SK-N-SH treated with all-trans-retinoic acid at 6 μM for 48 hours (cell line): ENCODE measurements at regions not wholly inside any gene's neighbourhood (a gene's known extent, or its start where the extent isn't known, plus 50 kb on each side); places are given as distances from the start of the nearest gene placed in this dataset.

ENCODE experiments used
- ATAC-seq: fragments of 200-7000 bp; cut with Tn5 transposase; 3 replicates; pipeline ENCODE4 v1.9.1; 2020; ENCODE audit warnings: mild to moderate bottlenecking, moderate library complexity
- ARNTL ChIP-seq: fragments of 450-650 bp; formaldehyde crosslinking; IDR thresholded peaks from 2 replicates; pipeline ENCODE4 v1.5.0; 2020; ENCODE audit warnings: low read depth, mild to moderate bottlenecking, moderate library complexity, borderline replicate concordance
- BACH2 ChIP-seq: fragments of 250-450 bp; sonication (Bioruptor Pico); IDR thresholded peaks from 2 replicates; pipeline ENCODE4 v1.9.0; 2021; ENCODE audit warnings: mild to moderate bottlenecking, borderline replicate concordance
- CSDC2 ChIP-seq: fragments of 250-450 bp; sonication (Bioruptor Pico); IDR thresholded peaks from 2 replicates; pipeline ENCODE4 v1.5.0; 2020; ENCODE audit warnings: mild to moderate bottlenecking, moderate library complexity
- GLIS3 ChIP-seq: fragments of 250-450 bp; sonication (Bioruptor Pico); IDR thresholded peaks from 2 replicates; pipeline ENCODE4 v1.5.0; 2020; ENCODE audit warnings: mild to moderate bottlenecking, moderate library complexity
- ISL1 ChIP-seq: fragments of 250-450 bp; sonication (Bioruptor Pico); IDR thresholded peaks from 2 replicates; pipeline ENCODE4 v2.1.2; 2022; ENCODE audit warnings: mild to moderate bottlenecking, moderate library complexity
- OSR1 ChIP-seq: fragments of 250-450 bp; sonication (Bioruptor Pico); IDR thresholded peaks from 2 replicates; pipeline ENCODE4 v1.8.0; 2022; ENCODE audit warnings: moderate library complexity, mild to moderate bottlenecking, inconsistent platforms
- PPARA ChIP-seq: fragments of 250-450 bp; sonication (Bioruptor Pico); IDR thresholded peaks from 2 replicates; pipeline ENCODE4 v1.5.0; 2020; ENCODE audit warnings: mild to moderate bottlenecking, borderline replicate concordance
- SNAI2 ChIP-seq: fragments of 250-450 bp; sonication (Bioruptor Pico); IDR thresholded peaks from 2 replicates; pipeline ENCODE4 v1.5.0; 2020; ENCODE audit warnings: mild to moderate bottlenecking, moderate library complexity
- TCF4 ChIP-seq: fragments of 250-450 bp; sonication (Bioruptor Pico); IDR thresholded peaks from 2 replicates; pipeline ENCODE4 v1.8.0; 2021; ENCODE audit warnings: mild to moderate bottlenecking, moderate library complexity, borderline replicate concordance
- TOX ChIP-seq: fragments of 250-450 bp; sonication (Bioruptor Pico); IDR thresholded peaks from 2 replicates; pipeline ENCODE4 v1.8.0; 2021; ENCODE audit warnings: mild to moderate bottlenecking, moderate library complexity, borderline replicate concordance
- ZC3H10 ChIP-seq: fragments of 250-450 bp; sonication (Bioruptor Pico); IDR thresholded peaks from 2 replicates; pipeline ENCODE4 v1.5.1; 2021; ENCODE audit warnings: mild to moderate bottlenecking, moderate library complexity
- ZFP3 ChIP-seq: fragments of 250-450 bp; sonication (Bioruptor Pico); IDR thresholded peaks from 2 replicates; pipeline ENCODE4 v1.5.0; 2020; ENCODE audit warnings: mild to moderate bottlenecking, moderate library complexity
- ZFP30 ChIP-seq: fragments of 450-650 bp; formaldehyde crosslinking; IDR thresholded peaks from 2 replicates; pipeline ENCODE4 v1.5.0; 2022; ENCODE audit warnings: mild to moderate bottlenecking, moderate library complexity
- ZNF565 ChIP-seq: fragments of 450-650 bp; formaldehyde crosslinking; conservative IDR thresholded peaks from 2 replicates; pipeline ENCODE4 v1.5.0; 2020; ENCODE audit warnings: low read depth, mild to moderate bottlenecking, moderate library complexity
- ZNF8 ChIP-seq: fragments of 450-650 bp; formaldehyde crosslinking; IDR thresholded peaks from 2 replicates; pipeline ENCODE4 v1.5.0; 2020; ENCODE audit warnings: mild to moderate bottlenecking, moderate library complexity
- TF ChIP-seq, protein P1 (sequence below): fragments of 250-450 bp; sonication (Bioruptor Pico); IDR thresholded peaks from 2 replicates; pipeline ENCODE4 v1.5.1; 2021; ENCODE audit warnings: mild to moderate bottlenecking, moderate library complexity
- TF ChIP-seq, protein P2 (sequence below): fragments of 250-450 bp; sonication (Bioruptor Pico); IDR thresholded peaks from 2 replicates; pipeline ENCODE4 v1.5.1; 2020; ENCODE audit warnings: low read depth, mild to moderate bottlenecking, moderate library complexity
- TF ChIP-seq, protein P3 (sequence below): fragments of 250-450 bp; sonication (Bioruptor Pico); IDR thresholded peaks from 2 replicates; pipeline ENCODE4 v1.8.0; 2020; ENCODE audit warnings: mild to moderate bottlenecking, moderate library complexity, borderline replicate concordance
- TF ChIP-seq, protein P4 (sequence below): fragments of 250-450 bp; sonication (Bioruptor Pico); IDR thresholded peaks from 2 replicates; pipeline ENCODE4 v1.5.0; 2020; ENCODE audit warnings: mild to moderate bottlenecking, moderate library complexity
- TF ChIP-seq, protein P5 (sequence below): fragments of 250-450 bp; sonication (Bioruptor Pico); IDR thresholded peaks from 2 replicates; pipeline ENCODE4 v1.8.0; 2021; ENCODE audit warnings: low read depth, mild to moderate bottlenecking, moderate library complexity, borderline replicate concordance

DNA sequence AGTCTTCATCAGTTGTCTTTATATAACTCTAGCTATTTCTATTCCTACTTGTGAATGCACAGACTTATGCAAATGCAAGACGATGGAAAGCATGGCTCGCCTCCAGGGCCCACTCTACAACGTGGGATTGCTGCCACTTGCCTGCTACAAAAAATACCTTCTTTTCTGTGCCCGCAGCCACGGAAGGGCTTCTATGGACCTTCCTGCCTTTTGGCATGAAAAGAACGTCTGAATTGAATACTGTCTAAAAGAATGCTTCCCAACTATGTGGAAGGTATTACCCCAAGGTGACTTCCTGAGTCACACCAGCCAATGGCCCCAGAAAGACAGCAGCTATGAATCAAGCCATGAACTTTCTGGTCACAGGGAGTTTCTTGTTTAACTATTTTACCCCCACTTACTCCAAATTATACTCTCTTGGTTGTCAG lies 261.2 kb downstream of the HIVEP2 start:
- ATAC-seq, result no peak
- TF ChIP-seq OSR1 (CRISPR knock-in tag) (no peak), ISL1 (CRISPR knock-in tag) (no peak), ZNF8 (CRISPR knock-in tag) (no peak), ZC3H10 (CRISPR knock-in tag) (no peak), ZNF565 (CRISPR knock-in tag) (no peak), PPARA (CRISPR knock-in tag) (no peak), GLIS3 (no peak), TCF4 (CRISPR knock-in tag) (no peak), ZFP3 (CRISPR knock-in tag) (no peak), SNAI2 (CRISPR knock-in tag) (no peak), BACH2 (no peak), ZFP30 (no peak), CSDC2 (no peak), ARNTL (CRISPR knock-in tag) (no peak), TOX (no peak)
- TF ChIP-seq, protein P1, sequence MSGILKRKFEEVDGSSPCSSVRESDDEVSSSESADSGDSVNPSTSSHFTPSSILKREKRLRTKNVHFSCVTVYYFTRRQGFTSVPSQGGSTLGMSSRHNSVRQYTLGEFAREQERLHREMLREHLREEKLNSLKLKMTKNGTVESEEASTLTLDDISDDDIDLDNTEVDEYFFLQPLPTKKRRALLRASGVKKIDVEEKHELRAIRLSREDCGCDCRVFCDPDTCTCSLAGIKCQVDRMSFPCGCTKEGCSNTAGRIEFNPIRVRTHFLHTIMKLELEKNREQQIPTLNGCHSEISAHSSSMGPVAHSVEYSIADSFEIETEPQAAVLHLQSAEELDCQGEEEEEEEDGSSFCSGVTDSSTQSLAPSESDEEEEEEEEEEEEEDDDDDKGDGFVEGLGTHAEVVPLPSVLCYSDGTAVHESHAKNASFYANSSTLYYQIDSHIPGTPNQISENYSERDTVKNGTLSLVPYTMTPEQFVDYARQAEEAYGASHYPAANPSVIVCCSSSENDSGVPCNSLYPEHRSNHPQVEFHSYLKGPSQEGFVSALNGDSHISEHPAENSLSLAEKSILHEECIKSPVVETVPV (CRISPR knock-in tag), result no peak
- TF ChIP-seq, protein P2, sequence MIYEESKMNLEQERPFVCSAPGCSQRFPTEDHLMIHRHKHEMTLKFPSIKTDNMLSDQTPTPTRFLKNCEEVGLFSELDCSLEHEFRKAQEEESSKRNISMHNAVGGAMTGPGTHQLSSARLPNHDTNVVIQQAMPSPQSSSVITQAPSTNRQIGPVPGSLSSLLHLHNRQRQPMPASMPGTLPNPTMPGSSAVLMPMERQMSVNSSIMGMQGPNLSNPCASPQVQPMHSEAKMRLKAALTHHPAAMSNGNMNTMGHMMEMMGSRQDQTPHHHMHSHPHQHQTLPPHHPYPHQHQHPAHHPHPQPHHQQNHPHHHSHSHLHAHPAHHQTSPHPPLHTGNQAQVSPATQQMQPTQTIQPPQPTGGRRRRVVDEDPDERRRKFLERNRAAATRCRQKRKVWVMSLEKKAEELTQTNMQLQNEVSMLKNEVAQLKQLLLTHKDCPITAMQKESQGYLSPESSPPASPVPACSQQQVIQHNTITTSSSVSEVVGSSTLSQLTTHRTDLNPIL, result no peak
- TF ChIP-seq, protein P3, sequence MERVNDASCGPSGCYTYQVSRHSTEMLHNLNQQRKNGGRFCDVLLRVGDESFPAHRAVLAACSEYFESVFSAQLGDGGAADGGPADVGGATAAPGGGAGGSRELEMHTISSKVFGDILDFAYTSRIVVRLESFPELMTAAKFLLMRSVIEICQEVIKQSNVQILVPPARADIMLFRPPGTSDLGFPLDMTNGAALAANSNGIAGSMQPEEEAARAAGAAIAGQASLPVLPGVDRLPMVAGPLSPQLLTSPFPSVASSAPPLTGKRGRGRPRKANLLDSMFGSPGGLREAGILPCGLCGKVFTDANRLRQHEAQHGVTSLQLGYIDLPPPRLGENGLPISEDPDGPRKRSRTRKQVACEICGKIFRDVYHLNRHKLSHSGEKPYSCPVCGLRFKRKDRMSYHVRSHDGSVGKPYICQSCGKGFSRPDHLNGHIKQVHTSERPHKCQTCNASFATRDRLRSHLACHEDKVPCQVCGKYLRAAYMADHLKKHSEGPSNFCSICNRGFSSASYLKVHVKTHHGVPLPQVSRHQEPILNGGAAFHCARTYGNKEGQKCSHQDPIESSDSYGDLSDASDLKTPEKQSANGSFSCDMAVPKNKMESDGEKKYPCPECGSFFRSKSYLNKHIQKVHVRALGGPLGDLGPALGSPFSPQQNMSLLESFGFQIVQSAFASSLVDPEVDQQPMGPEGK (CRISPR knock-in tag), result no peak
- TF ChIP-seq, protein P4, sequence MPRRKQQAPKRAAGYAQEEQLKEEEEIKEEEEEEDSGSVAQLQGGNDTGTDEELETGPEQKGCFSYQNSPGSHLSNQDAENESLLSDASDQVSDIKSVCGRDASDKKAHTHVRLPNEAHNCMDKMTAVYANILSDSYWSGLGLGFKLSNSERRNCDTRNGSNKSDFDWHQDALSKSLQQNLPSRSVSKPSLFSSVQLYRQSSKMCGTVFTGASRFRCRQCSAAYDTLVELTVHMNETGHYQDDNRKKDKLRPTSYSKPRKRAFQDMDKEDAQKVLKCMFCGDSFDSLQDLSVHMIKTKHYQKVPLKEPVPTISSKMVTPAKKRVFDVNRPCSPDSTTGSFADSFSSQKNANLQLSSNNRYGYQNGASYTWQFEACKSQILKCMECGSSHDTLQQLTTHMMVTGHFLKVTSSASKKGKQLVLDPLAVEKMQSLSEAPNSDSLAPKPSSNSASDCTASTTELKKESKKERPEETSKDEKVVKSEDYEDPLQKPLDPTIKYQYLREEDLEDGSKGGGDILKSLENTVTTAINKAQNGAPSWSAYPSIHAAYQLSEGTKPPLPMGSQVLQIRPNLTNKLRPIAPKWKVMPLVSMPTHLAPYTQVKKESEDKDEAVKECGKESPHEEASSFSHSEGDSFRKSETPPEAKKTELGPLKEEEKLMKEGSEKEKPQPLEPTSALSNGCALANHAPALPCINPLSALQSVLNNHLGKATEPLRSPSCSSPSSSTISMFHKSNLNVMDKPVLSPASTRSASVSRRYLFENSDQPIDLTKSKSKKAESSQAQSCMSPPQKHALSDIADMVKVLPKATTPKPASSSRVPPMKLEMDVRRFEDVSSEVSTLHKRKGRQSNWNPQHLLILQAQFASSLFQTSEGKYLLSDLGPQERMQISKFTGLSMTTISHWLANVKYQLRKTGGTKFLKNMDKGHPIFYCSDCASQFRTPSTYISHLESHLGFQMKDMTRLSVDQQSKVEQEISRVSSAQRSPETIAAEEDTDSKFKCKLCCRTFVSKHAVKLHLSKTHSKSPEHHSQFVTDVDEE (CRISPR knock-in tag), result no peak
- TF ChIP-seq, protein P5, sequence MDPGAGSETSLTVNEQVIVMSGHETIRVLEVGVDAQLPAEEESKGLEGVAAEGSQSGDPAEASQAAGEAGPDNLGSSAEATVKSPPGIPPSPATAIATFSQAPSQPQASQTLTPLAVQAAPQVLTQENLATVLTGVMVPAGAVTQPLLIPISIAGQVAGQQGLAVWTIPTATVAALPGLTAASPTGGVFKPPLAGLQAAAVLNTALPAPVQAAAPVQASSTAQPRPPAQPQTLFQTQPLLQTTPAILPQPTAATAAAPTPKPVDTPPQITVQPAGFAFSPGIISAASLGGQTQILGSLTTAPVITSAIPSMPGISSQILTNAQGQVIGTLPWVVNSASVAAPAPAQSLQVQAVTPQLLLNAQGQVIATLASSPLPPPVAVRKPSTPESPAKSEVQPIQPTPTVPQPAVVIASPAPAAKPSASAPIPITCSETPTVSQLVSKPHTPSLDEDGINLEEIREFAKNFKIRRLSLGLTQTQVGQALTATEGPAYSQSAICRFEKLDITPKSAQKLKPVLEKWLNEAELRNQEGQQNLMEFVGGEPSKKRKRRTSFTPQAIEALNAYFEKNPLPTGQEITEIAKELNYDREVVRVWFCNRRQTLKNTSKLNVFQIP (CRISPR knock-in tag), result no peak

DNA sequence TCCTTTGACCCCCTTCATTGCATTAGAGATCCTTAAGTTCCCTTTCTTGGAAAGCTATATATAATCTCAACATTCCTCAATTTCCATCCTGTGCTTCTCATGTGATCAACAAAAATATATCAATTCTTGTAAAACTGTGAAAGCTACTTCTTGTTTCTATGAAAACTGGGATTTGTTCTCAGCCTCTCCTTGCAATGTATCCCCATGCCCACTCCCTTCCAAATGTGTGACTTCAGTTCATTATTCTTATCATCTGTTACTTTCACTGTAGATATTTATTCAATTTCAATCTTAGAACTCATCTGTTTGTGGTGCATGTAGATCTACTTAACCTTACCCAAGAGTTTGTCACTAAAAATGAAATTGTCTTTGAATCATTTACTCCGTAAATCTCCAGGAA lies 260.6 kb downstream of the HIVEP2 start:
- no peak for ATAC-seq
- TF ChIP-seq, protein P5 (CRISPR knock-in tag), result no peak
- TF ChIP-seq, protein P4 (CRISPR knock-in tag), result no peak
- TF ChIP-seq ZFP30 (no peak), SNAI2 (CRISPR knock-in tag) (no peak), CSDC2 (no peak), BACH2 (no peak), OSR1 (CRISPR knock-in tag) (no peak), ZNF565 (CRISPR knock-in tag) (no peak), ZFP3 (CRISPR knock-in tag) (no peak), GLIS3 (no peak)
